ENCODE measurements at regions not wholly inside any gene's neighbourhood (a gene's known extent, or its start where the extent isn't known, plus 50 kb on each side); places are given as distances from the start of the nearest gene placed in this dataset.

GRCh38 chrX:74009041-74009440 is 156.5 kb upstream of the XIST start:
- TF ChIP-seq ZNF558 (tag by site-specific recombination; IDR thresholded peaks at IDR 0.05) (no peak), ZNF404 (tag by site-specific recombination; IDR thresholded peaks at IDR 0.05) (no peak), ZNF157 (tag by site-specific recombination; IDR thresholded peaks at IDR 0.05) (no peak)
- TF ChIP-seq, protein P1, sequence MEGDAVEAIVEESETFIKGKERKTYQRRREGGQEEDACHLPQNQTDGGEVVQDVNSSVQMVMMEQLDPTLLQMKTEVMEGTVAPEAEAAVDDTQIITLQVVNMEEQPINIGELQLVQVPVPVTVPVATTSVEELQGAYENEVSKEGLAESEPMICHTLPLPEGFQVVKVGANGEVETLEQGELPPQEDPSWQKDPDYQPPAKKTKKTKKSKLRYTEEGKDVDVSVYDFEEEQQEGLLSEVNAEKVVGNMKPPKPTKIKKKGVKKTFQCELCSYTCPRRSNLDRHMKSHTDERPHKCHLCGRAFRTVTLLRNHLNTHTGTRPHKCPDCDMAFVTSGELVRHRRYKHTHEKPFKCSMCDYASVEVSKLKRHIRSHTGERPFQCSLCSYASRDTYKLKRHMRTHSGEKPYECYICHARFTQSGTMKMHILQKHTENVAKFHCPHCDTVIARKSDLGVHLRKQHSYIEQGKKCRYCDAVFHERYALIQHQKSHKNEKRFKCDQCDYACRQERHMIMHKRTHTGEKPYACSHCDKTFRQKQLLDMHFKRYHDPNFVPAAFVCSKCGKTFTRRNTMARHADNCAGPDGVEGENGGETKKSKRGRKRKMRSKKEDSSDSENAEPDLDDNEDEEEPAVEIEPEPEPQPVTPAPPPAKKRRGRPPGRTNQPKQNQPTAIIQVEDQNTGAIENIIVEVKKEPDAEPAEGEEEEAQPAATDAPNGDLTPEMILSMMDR (tag by site-specific recombination; IDR thresholded peaks at IDR 0.05) = no peak

Data from HEK293 (cell line).